OCI-LY1 (cell line): ENCODE measurements at regions not wholly inside any gene's neighbourhood (a gene's known extent, or its start where the extent isn't known, plus 50 kb on each side); places are given as distances from the start of the nearest gene placed in this dataset.

Experiments
- H2AFZ ChIP-seq: fragments of 200-600 bp; sonication (generic), shearing (Covaris generic); 2 replicates; pipeline ENCODE4 v1.6.0; 2014; ENCODE audit warnings: antibody characterized with exemption, mild to moderate bottlenecking, low read length
- H3F3A ChIP-seq: fragments of 200-600 bp; sonication (generic), shearing (Covaris generic); 2 replicates; pipeline ENCODE4 v1.6.0; 2014; ENCODE audit warnings: mild to moderate bottlenecking, antibody characterized with exemption, low read length, moderate library complexity; ENCODE audit not compliant: insufficient read depth
- H3K27ac ChIP-seq: fragments of 200-600 bp; sonication (generic); 2 replicates; pipeline ENCODE4 v1.5.1; 2014; ENCODE audit warnings: low read length, mixed run types, mild to moderate bottlenecking, low read depth; ENCODE audit not compliant: poor library complexity, severe bottlenecking
- H3K27me3 ChIP-seq: fragments of 200-600 bp; sonication (generic); 2 replicates; pipeline ENCODE4 v1.6.0; 2014; ENCODE audit warnings: antibody characterized with exemption, mild to moderate bottlenecking, low read length, moderate library complexity; ENCODE audit not compliant: insufficient read depth
- H3K36me3 ChIP-seq: fragments of 200-600 bp; sonication (generic); 2 replicates; pipeline ENCODE4 v1.6.1; 2014; ENCODE audit warnings: mild to moderate bottlenecking, antibody characterized with exemption, low read length, moderate library complexity, mixed read lengths; ENCODE audit not compliant: insufficient read depth
- H3K4me1 ChIP-seq: fragments of 200-600 bp; sonication (generic); 2 replicates; pipeline ENCODE4 v1.5.1; 2014; ENCODE audit warnings: mild to moderate bottlenecking, low read length, moderate library complexity; ENCODE audit not compliant: insufficient read depth, severe bottlenecking
- H3K4me2 ChIP-seq: fragments of 200-600 bp; sonication (generic), shearing (Covaris generic); 2 replicates; pipeline ENCODE4 v1.6.1; 2014; ENCODE audit warnings: low read length
- H3K4me3 ChIP-seq: fragments of 200-600 bp; sonication (generic); 2 replicates; pipeline ENCODE4 v1.5.1; 2014; ENCODE audit warnings: low read length, low read depth, mild to moderate bottlenecking, mixed read lengths; ENCODE audit not compliant: poor library complexity, severe bottlenecking
- H3K79me2 ChIP-seq: fragments of 200-600 bp; shearing (Covaris generic); 2 replicates; pipeline ENCODE4 v1.6.1; 2016; ENCODE audit warnings: mixed run types, low read length, mixed read lengths; ENCODE audit not compliant: insufficient read depth
- H3K9ac ChIP-seq: fragments of 200-600 bp; sonication (generic), shearing (Covaris generic); 2 replicates; pipeline ENCODE4 v1.6.1; 2014; ENCODE audit warnings: mild to moderate bottlenecking, low read length, mixed read lengths
- H3K9me2 ChIP-seq: fragments of 200-600 bp; sonication (generic), shearing (Covaris generic); 2 replicates; pipeline ENCODE4 v1.6.1; 2014; ENCODE audit warnings: low read depth, mild to moderate bottlenecking, low read length, mixed read lengths
- H3K9me3 ChIP-seq: fragments of 200-600 bp; shearing (Covaris generic); 2 replicates; pipeline ENCODE4 v1.6.1; 2014; ENCODE audit warnings: low read length, mixed read lengths
- H4K20me1 ChIP-seq: fragments of 200-600 bp; sonication (generic), shearing (Covaris generic); 2 replicates; pipeline ENCODE4 v1.6.0; 2016; ENCODE audit warnings: mild to moderate bottlenecking, low read length; ENCODE audit not compliant: insufficient read depth
- CTCF ChIP-seq: fragments of 200-600 bp; sonication (generic), shearing (Covaris generic); IDR thresholded peaks from 2 replicates; pipeline ENCODE4 v1.5.1; 2017; ENCODE audit warnings: mild to moderate bottlenecking, antibody characterized with exemption, low read length, moderate library complexity, mixed read lengths
- EZH2 ChIP-seq: fragments of 200-600 bp; sonication (generic), shearing (Covaris generic); IDR thresholded peaks from 2 replicates; pipeline ENCODE4 v1.8.0; 2017; ENCODE audit warnings: borderline replicate concordance, mixed run types, mild to moderate bottlenecking, antibody characterized with exemption, low read length, moderate library complexity, mixed read lengths

DNA sequence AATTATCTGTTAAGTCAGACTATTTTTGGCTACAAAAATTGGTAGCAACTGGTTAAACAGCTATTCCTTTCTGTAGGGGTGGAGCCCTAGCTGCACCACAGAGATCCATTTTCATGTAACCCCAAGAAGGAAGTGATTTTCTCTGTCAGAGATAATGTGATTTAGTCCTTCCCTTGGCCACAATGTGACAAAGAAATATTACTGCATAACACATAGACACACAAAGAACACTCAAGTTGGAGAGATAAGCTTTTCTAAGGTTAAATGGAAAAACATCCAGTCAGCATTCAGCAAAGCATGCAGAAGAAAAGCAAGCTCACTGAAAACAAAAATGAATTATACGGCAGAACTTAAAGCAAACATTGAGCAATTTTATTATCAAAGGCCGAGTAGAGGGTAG is 227.8 kb upstream of the CDH9 start:
- Histone ChIP-seq H3K9me3 (no peaks in the 10 kb centered on the region), H3F3A (no peaks in the 10 kb centered on the region), H3K4me1 (no peaks in the 10 kb centered on the region), H3K9ac (no peak overlapping the region), H3K9me2 (no peaks in the 10 kb centered on the region), H3K36me3 (no peaks in the 10 kb centered on the region), H3K79me2 (no peaks in the 10 kb centered on the region), H2AFZ (no peak overlapping the region), H3K4me3 (no peak overlapping the region), H3K4me2 (no peak overlapping the region), H4K20me1 (no peaks in the 10 kb centered on the region), H3K27ac (no peak overlapping the region), H3K27me3 (no peaks in the 10 kb centered on the region)
- TF ChIP-seq CTCF (no peak), EZH2 (no peak)

DNA sequence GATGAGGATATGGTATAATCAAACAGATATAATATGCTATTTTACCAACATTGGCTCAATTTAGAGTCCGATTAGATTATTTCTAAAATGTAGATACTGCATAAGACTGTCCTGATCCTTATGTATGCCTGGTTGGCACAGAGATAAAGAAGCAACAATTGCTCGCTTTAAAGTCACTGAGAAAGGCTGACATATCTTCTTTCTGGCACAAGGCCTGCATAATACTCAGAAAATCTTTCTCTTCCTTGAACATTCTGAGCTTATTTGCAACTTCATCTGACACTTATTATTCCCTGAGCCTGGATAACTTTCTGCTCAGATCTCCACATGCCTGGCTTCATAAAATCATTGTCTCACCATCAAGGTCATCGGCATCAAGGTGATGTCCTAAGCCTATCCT is 219.3 kb upstream of the CDH9 start:
- Histone ChIP-seq H3K9me2 (no peaks in the 10 kb centered on the region), H2AFZ (no peak overlapping the region), H3K9ac (no peak overlapping the region), H3K27me3 (no peaks in the 10 kb centered on the region), H3K9me3 (no peaks in the 10 kb centered on the region), H3K79me2 (no peaks in the 10 kb centered on the region), H3F3A (no peaks in the 10 kb centered on the region), H4K20me1 (no peaks in the 10 kb centered on the region), H3K27ac (no peak overlapping the region), H3K4me3 (no peak overlapping the region), H3K4me1 (no peaks in the 10 kb centered on the region), H3K36me3 (no peaks in the 10 kb centered on the region), H3K4me2 (no peak overlapping the region)
- TF ChIP-seq CTCF (no peak), EZH2 (no peak)

GRCh38 chr5:27252911-27253310 is 214.5 kb upstream of the CDH9 start:
- H3K27ac ChIP-seq: no peak overlapping the region
- H3K4me3 ChIP-seq: no peak overlapping the region
- H3K9me2 ChIP-seq: no peaks in the 10 kb centered on the region
- no peaks in the 10 kb centered on the region for H3K27me3 ChIP-seq
- no peaks in the 10 kb centered on the region for H4K20me1 ChIP-seq
- H3K79me2 ChIP-seq: no peaks in the 10 kb centered on the region
- no peaks in the 10 kb centered on the region for H3F3A ChIP-seq
- no peaks in the 10 kb centered on the region for H3K9me3 ChIP-seq
- H3K9ac ChIP-seq: no peak overlapping the region
- H3K4me2 ChIP-seq: no peak overlapping the region
- H3K4me1 ChIP-seq: no peaks in the 10 kb centered on the region
- no peaks in the 10 kb centered on the region for H3K36me3 ChIP-seq
- no peak overlapping the region for H2AFZ ChIP-seq
- TF ChIP-seq EZH2 (no peak), CTCF (no peak)

GRCh38 chr5:27242258-27242626 is 203.9 kb upstream of the CDH9 start:
- H3K27ac ChIP-seq: no peak overlapping the region
- H2AFZ ChIP-seq: no peak overlapping the region
- H3K4me3 ChIP-seq: no peak overlapping the region
- H3K9me3 ChIP-seq: no peaks in the 10 kb centered on the region
- H3K36me3 ChIP-seq: no peaks in the 10 kb centered on the region
- no peaks in the 10 kb centered on the region for H3F3A ChIP-seq
- H3K27me3 ChIP-seq: no peaks in the 10 kb centered on the region
- no peak for TF ChIP-seq EZH2
- no peak for TF ChIP-seq CTCF
- H3K9ac ChIP-seq: no peak overlapping the region
- no peak overlapping the region for H3K4me2 ChIP-seq
- no peaks in the 10 kb centered on the region for H3K4me1 ChIP-seq
- H4K20me1 ChIP-seq: no peaks in the 10 kb centered on the region
- H3K9me2 ChIP-seq: no peaks in the 10 kb centered on the region
- no peaks in the 10 kb centered on the region for H3K79me2 ChIP-seq
